ENCODE measurements at regions not wholly inside any gene's neighbourhood (a gene's known extent, or its start where the extent isn't known, plus 50 kb on each side); places are given as distances from the start of the nearest gene placed in this dataset.

- no peak overlapping the region for H3K4me3 ChIP-seq (ENCODE audit: low read depth, low read length)
- TF ChIP-seq, protein P1, sequence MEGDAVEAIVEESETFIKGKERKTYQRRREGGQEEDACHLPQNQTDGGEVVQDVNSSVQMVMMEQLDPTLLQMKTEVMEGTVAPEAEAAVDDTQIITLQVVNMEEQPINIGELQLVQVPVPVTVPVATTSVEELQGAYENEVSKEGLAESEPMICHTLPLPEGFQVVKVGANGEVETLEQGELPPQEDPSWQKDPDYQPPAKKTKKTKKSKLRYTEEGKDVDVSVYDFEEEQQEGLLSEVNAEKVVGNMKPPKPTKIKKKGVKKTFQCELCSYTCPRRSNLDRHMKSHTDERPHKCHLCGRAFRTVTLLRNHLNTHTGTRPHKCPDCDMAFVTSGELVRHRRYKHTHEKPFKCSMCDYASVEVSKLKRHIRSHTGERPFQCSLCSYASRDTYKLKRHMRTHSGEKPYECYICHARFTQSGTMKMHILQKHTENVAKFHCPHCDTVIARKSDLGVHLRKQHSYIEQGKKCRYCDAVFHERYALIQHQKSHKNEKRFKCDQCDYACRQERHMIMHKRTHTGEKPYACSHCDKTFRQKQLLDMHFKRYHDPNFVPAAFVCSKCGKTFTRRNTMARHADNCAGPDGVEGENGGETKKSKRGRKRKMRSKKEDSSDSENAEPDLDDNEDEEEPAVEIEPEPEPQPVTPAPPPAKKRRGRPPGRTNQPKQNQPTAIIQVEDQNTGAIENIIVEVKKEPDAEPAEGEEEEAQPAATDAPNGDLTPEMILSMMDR (IDR thresholded peaks at IDR 0.05; ENCODE audit: control insufficient read depth, extremely low read depth, insufficient read depth), result no peak
- DNase-seq (ENCODE audit: low read depth), result no peak
Observed at GRCh38 chr4:147312376-147313046, 168.4 kb upstream of the EDNRA start.

- H3K4me3 ChIP-seq (ENCODE audit: low read depth, low read length), result no peak overlapping the region
- TF ChIP-seq, protein P1 (IDR thresholded peaks at IDR 0.05; ENCODE audit: control insufficient read depth, extremely low read depth, insufficient read depth), result no peak
- DNase-seq (ENCODE audit: low read depth), result no peak
Observed at GRCh38 chr4:147313108-147313507, 167.8 kb upstream of the EDNRA start.

- TF ChIP-seq, protein P1 (IDR thresholded peaks at IDR 0.05; ENCODE audit: control insufficient read depth, extremely low read depth, insufficient read depth), result no peak
- no peak overlapping the region for H3K4me3 ChIP-seq (ENCODE audit: low read depth, low read length)
- no peak for DNase-seq (ENCODE audit: low read depth)
Observed at GRCh38 chr4:147318586-147318985, 162.3 kb upstream of the EDNRA start.

DNA sequence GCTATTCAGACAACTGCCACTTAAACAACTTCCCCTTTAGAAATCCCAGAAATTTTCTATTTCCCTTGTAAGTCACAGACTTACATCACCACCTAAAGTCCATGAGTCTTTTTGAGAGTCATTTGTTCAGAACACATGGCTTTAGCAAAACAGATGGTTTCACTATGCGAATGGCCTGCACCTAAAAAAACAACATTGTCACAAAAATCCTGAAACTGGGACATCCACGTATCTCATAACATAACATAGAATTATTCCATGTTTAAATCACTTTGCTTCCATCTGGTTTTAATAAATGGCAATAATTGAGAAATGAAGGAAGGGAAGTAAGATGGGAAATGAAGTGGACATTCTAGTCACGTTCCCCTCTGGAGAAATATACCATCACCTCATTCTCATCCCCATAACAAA is 155.3 kb upstream of the EDNRA start:
- TF ChIP-seq, protein P1 (IDR thresholded peaks at IDR 0.05; ENCODE audit: control insufficient read depth, extremely low read depth, insufficient read depth), result no peak

GRCh38 chr4:147326591-147326990 is 154.3 kb upstream of the EDNRA start:
- H3K4me3 ChIP-seq (ENCODE audit: low read depth, low read length), result no peak overlapping the region
- TF ChIP-seq, protein P1 (IDR thresholded peaks at IDR 0.05; ENCODE audit: control insufficient read depth, extremely low read depth, insufficient read depth), result no peak
- DNase-seq (ENCODE audit: low read depth), result peak; percentile 56

More for the DNA sequence above, 155.3 kb upstream of the EDNRA start:
- no peak overlapping the region for H3K4me3 ChIP-seq (ENCODE audit: low read depth, low read length)
- DNase-seq (ENCODE audit: low read depth), result no peak

- TF ChIP-seq, protein P1 (IDR thresholded peaks at IDR 0.05; ENCODE audit: control insufficient read depth, extremely low read depth, insufficient read depth), result no peak
- no peak for DNase-seq (ENCODE audit: low read depth)
- no peak overlapping the region for H3K4me3 ChIP-seq (ENCODE audit: low read depth, low read length)
Observed at GRCh38 chr4:147327322-147327721, 153.6 kb upstream of the EDNRA start.

- DNase-seq (ENCODE audit: low read depth), result peak; percentile 39
- H3K4me3 ChIP-seq (ENCODE audit: low read depth, low read length), result no peak overlapping the region
- TF ChIP-seq, protein P1 (IDR thresholded peaks at IDR 0.05; ENCODE audit: control insufficient read depth, extremely low read depth, insufficient read depth), result no peak
Observed at GRCh38 chr4:147328189-147328588, 152.7 kb upstream of the EDNRA start.

Measured in LNCaP clone FGC (cell line).